SK-N-SH (cell line): ENCODE measurements at regions not wholly inside any gene's neighbourhood (a gene's known extent, or its start where the extent isn't known, plus 50 kb on each side); places are given as distances from the start of the nearest gene placed in this dataset.

Experiments
- FOSL2 ChIP-seq: IDR thresholded peaks from 2 replicates; pipeline ENCODE4 v1.4.0; 2012; ENCODE audit warnings: low read depth, mild to moderate bottlenecking, moderate library complexity, borderline replicate concordance
- FOXM1 ChIP-seq: IDR thresholded peaks from 2 replicates; pipeline ENCODE4 v1.4.0; 2012; ENCODE audit warnings: low read depth, mild to moderate bottlenecking
- MXI1 ChIP-seq: IDR thresholded peaks from 2 replicates; pipeline ENCODE4 v1.6.1; 2012; ENCODE audit warnings: mild to moderate bottlenecking, low read depth, low read length, improper control_type of control experiment
- NFIC ChIP-seq: IDR thresholded peaks from 2 replicates; pipeline ENCODE4 v1.4.0; 2012; ENCODE audit warnings: borderline replicate concordance
- POLR2AphosphoS5 ChIP-seq: IDR thresholded peaks from 2 replicates; pipeline ENCODE4 v1.6.1; 2012; ENCODE audit warnings: low read depth, low read length
- RFX5 ChIP-seq: IDR thresholded peaks from 2 replicates; pipeline ENCODE4 v1.6.1; 2012; ENCODE audit warnings: mild to moderate bottlenecking, improper control_type of control experiment, low read length
- TAF1 ChIP-seq: IDR thresholded peaks from 2 replicates; pipeline ENCODE4 v1.6.1; 2012; ENCODE audit warnings: low read depth, mild to moderate bottlenecking, low read length, moderate library complexity, borderline replicate concordance
- TEAD4 ChIP-seq: IDR thresholded peaks from 2 replicates; pipeline ENCODE4 v1.4.0; 2012; ENCODE audit warnings: mild to moderate bottlenecking, borderline replicate concordance; ENCODE audit not compliant: insufficient read depth
- TF ChIP-seq, protein P1 (sequence below): IDR thresholded peaks from 2 replicates; pipeline ENCODE4 v1.6.1; 2012; ENCODE audit warnings: mild to moderate bottlenecking, low read depth, low read length, moderate library complexity
- TF ChIP-seq, protein P2 (sequence below): IDR thresholded peaks from 2 replicates; pipeline ENCODE4 v1.4.0; 2012; ENCODE audit warnings: low read depth, borderline replicate concordance
- TF ChIP-seq, protein P3 (sequence below): IDR thresholded peaks from 2 replicates; pipeline ENCODE4; 2012
- TF ChIP-seq, protein P4 (sequence below): fragments of 200-600 bp; sonication (generic); IDR thresholded peaks from 2 replicates; pipeline ENCODE4 v1.6.1; 2017; ENCODE audit warnings: antibody characterized with exemption, mild to moderate bottlenecking, moderate library complexity
- TF ChIP-seq, protein P5 (sequence below): fragments of 150-350 bp; IDR thresholded peaks from 2 replicates; pipeline ENCODE4 v1.6.1; 2017; ENCODE audit warnings: antibody characterized with exemption, low read length, low read depth, borderline replicate concordance
- TF ChIP-seq, protein P6 (sequence below): IDR thresholded peaks from 2 replicates; pipeline ENCODE4 v1.4.0; 2012; ENCODE audit warnings: low read depth

DNA sequence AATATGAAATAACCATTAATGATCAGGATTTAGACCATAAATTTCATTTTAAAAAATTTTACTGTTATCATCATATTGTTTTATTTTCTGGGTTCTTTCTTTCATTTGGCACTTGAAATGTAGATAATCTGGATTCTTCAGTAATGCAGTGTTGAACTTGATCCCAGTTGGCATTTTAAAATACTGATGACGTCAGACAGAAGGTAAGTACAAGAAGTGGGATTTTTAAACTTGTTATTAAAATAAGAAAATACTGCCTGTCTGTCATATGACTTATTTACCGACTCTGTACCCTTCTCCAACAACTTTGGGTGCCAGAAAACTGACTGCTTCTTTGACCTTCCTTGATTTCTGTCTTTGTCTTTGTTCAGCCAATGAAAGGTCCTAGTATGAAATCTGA lies 415.1 kb upstream of the NEGR1 start:
- TF ChIP-seq, protein P1, sequence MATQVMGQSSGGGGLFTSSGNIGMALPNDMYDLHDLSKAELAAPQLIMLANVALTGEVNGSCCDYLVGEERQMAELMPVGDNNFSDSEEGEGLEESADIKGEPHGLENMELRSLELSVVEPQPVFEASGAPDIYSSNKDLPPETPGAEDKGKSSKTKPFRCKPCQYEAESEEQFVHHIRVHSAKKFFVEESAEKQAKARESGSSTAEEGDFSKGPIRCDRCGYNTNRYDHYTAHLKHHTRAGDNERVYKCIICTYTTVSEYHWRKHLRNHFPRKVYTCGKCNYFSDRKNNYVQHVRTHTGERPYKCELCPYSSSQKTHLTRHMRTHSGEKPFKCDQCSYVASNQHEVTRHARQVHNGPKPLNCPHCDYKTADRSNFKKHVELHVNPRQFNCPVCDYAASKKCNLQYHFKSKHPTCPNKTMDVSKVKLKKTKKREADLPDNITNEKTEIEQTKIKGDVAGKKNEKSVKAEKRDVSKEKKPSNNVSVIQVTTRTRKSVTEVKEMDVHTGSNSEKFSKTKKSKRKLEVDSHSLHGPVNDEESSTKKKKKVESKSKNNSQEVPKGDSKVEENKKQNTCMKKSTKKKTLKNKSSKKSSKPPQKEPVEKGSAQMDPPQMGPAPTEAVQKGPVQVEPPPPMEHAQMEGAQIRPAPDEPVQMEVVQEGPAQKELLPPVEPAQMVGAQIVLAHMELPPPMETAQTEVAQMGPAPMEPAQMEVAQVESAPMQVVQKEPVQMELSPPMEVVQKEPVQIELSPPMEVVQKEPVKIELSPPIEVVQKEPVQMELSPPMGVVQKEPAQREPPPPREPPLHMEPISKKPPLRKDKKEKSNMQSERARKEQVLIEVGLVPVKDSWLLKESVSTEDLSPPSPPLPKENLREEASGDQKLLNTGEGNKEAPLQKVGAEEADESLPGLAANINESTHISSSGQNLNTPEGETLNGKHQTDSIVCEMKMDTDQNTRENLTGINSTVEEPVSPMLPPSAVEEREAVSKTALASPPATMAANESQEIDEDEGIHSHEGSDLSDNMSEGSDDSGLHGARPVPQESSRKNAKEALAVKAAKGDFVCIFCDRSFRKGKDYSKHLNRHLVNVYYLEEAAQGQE: no peak
- TF ChIP-seq MXI1 (no peak), FOSL2 (no peak), RFX5 (no peak), POLR2AphosphoS5 (no peak), TEAD4 (no peak), NFIC (no peak), FOXM1 (no peak), TAF1 (no peak)
- TF ChIP-seq, protein P2, sequence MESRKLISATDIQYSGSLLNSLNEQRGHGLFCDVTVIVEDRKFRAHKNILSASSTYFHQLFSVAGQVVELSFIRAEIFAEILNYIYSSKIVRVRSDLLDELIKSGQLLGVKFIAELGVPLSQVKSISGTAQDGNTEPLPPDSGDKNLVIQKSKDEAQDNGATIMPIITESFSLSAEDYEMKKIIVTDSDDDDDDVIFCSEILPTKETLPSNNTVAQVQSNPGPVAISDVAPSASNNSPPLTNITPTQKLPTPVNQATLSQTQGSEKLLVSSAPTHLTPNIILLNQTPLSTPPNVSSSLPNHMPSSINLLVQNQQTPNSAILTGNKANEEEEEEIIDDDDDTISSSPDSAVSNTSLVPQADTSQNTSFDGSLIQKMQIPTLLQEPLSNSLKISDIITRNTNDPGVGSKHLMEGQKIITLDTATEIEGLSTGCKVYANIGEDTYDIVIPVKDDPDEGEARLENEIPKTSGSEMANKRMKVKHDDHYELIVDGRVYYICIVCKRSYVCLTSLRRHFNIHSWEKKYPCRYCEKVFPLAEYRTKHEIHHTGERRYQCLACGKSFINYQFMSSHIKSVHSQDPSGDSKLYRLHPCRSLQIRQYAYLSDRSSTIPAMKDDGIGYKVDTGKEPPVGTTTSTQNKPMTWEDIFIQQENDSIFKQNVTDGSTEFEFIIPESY: no peak
- TF ChIP-seq, protein P3, sequence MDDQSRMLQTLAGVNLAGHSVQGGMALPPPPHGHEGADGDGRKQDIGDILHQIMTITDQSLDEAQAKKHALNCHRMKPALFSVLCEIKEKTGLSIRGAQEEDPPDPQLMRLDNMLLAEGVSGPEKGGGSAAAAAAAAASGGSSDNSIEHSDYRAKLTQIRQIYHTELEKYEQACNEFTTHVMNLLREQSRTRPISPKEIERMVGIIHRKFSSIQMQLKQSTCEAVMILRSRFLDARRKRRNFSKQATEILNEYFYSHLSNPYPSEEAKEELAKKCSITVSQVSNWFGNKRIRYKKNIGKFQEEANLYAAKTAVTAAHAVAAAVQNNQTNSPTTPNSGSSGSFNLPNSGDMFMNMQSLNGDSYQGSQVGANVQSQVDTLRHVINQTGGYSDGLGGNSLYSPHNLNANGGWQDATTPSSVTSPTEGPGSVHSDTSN: no peak
- TF ChIP-seq, protein P4, sequence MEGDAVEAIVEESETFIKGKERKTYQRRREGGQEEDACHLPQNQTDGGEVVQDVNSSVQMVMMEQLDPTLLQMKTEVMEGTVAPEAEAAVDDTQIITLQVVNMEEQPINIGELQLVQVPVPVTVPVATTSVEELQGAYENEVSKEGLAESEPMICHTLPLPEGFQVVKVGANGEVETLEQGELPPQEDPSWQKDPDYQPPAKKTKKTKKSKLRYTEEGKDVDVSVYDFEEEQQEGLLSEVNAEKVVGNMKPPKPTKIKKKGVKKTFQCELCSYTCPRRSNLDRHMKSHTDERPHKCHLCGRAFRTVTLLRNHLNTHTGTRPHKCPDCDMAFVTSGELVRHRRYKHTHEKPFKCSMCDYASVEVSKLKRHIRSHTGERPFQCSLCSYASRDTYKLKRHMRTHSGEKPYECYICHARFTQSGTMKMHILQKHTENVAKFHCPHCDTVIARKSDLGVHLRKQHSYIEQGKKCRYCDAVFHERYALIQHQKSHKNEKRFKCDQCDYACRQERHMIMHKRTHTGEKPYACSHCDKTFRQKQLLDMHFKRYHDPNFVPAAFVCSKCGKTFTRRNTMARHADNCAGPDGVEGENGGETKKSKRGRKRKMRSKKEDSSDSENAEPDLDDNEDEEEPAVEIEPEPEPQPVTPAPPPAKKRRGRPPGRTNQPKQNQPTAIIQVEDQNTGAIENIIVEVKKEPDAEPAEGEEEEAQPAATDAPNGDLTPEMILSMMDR: no peak
- TF ChIP-seq, protein P5, sequence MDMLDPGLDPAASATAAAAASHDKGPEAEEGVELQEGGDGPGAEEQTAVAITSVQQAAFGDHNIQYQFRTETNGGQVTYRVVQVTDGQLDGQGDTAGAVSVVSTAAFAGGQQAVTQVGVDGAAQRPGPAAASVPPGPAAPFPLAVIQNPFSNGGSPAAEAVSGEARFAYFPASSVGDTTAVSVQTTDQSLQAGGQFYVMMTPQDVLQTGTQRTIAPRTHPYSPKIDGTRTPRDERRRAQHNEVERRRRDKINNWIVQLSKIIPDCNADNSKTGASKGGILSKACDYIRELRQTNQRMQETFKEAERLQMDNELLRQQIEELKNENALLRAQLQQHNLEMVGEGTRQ: no peak
- TF ChIP-seq, protein P6, sequence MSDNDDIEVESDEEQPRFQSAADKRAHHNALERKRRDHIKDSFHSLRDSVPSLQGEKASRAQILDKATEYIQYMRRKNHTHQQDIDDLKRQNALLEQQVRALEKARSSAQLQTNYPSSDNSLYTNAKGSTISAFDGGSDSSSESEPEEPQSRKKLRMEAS: no peak
